ENCODE measurements at regions not wholly inside any gene's neighbourhood (a gene's known extent, or its start where the extent isn't known, plus 50 kb on each side); places are given as distances from the start of the nearest gene placed in this dataset.

GRCh38 chr1:80931178-80931577 lies 869.6 kb upstream of the ADGRL2 start:
- TF ChIP-seq CTCF (IDR thresholded peaks at IDR 0.05) (no peak), POLR2A (IDR thresholded peaks at IDR 0.05) (no peak)
